Esophagus mucosa (tissue), 1 donor: ENCODE measurements at regions not wholly inside any gene's neighbourhood (a gene's known extent, or its start where the extent isn't known, plus 50 kb on each side); places are given as distances from the start of the nearest gene placed in this dataset.
"Not testable (repeated sequence)": the region's sequence is repeated elsewhere in the genome, so short reads cannot be mapped to it uniquely, and the experiment has no call there.

Experiments
- ATAC-seq: fragments of 200-7000 bp; cut with Tn5 transposase; one replicate; pipeline ENCODE4 v1.9.1; 2020
- donor health status: DM: yes; HTN: yes; CAD: no.

- ATAC-seq, result no peak
Observed at GRCh38 chr4:20196476-20196875, 55.2 kb upstream of the SLIT2 start.

GRCh38 chr4:20195071-20195885 is 56.4 kb upstream of the SLIT2 start:
- ATAC-seq, result no peak

- ATAC-seq, result no peak
Observed at GRCh38 chr4:20194123-20195013, 57.3 kb upstream of the SLIT2 start.

- ATAC-seq, result no peak
Observed at GRCh38 chr4:20193141-20193936, 58.4 kb upstream of the SLIT2 start.

GRCh38 chr4:20192736-20193135 is 59.0 kb upstream of the SLIT2 start:
- ATAC-seq, result no peak

GRCh38 chr4:20185103-20185502 is 66.6 kb upstream of the SLIT2 start:
- ATAC-seq, result no peak

- ATAC-seq, result not testable (repeated sequence)
Observed at GRCh38 chr4:20183131-20183530, 68.6 kb upstream of the SLIT2 start.

- no peak for ATAC-seq
Observed at GRCh38 chr4:20181926-20182325, 69.8 kb upstream of the SLIT2 start.

- ATAC-seq, result no peak
Observed at GRCh38 chr4:20180509-20180908, 71.2 kb upstream of the SLIT2 start.

GRCh38 chr4:20178902-20179576 is 72.7 kb upstream of the SLIT2 start:
- no peak for ATAC-seq

GRCh38 chr4:20176881-20177280 is 74.8 kb upstream of the SLIT2 start:
- no peak for ATAC-seq

GRCh38 chr4:20172070-20172760 is 79.5 kb upstream of the SLIT2 start:
- no peak for ATAC-seq

- no peak for ATAC-seq
Observed at GRCh38 chr4:20166544-20166943, 85.2 kb upstream of the SLIT2 start.

- no peak for ATAC-seq
Observed at GRCh38 chr4:20159516-20159915, 92.2 kb upstream of the SLIT2 start.

GRCh38 chr4:20158195-20158594 is 93.5 kb upstream of the SLIT2 start:
- no peak for ATAC-seq

GRCh38 chr4:20151436-20151835 is 100.3 kb upstream of the SLIT2 start:
- no peak for ATAC-seq

- not testable (repeated sequence) for ATAC-seq
Observed at GRCh38 chr4:20149143-20149542, 102.6 kb upstream of the SLIT2 start.

GRCh38 chr4:20137176-20137575 is 114.5 kb upstream of the SLIT2 start:
- no peak for ATAC-seq

- no peak for ATAC-seq
Observed at GRCh38 chr4:20127626-20128025, 124.1 kb upstream of the SLIT2 start.

GRCh38 chr4:20126906-20127305 is 124.8 kb upstream of the SLIT2 start:
- no peak for ATAC-seq

GRCh38 chr4:20124317-20125026 is 127.2 kb upstream of the SLIT2 start:
- no peak for ATAC-seq
